NCI-H524 (cell line): ENCODE measurements at regions not wholly inside any gene's neighbourhood (a gene's known extent, or its start where the extent isn't known, plus 50 kb on each side); places are given as distances from the start of the nearest gene placed in this dataset.

Source experiments
- DNase-seq, 2 experiments: peaks; one replicate each; lab custom pipeline; 2025; lab: John Stamatoyannopoulos, UW

DNA sequence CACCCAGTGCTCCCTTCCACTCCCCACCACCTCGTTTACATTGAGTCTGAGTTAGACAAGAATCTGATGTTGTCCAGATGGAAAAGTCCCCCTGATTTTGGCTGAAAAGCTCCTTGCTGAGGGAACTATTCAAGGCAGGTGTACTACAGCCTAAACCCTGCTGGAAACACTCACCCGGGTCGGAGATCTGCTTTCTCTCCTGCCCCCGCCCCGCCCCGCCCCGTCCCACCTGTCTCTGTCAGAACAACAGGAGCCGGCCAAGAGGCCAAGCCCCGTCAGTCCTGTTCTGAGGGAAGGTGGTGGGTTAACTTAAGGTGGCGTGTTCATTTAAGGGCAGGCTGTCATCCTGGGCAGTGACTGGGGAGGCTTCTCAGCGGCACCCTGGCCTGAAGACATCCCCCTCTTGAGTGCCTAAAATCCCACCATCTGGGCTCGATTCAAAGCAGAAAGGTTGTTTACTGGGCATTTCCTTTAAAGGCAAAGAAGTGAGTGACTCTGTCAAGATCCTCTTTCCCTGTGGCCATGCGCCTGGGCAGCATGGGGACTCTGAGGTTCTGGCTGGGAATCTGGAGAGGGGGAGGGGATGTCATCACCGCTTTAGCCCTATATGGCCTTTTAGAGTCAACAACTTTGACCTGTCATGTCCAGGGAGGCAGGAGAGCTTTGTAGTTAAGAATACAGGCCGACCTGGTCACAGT, 71.1 kb upstream of the NEURL1B start:
- peak; percentile 68 to 83 for DNase-seq

DNA sequence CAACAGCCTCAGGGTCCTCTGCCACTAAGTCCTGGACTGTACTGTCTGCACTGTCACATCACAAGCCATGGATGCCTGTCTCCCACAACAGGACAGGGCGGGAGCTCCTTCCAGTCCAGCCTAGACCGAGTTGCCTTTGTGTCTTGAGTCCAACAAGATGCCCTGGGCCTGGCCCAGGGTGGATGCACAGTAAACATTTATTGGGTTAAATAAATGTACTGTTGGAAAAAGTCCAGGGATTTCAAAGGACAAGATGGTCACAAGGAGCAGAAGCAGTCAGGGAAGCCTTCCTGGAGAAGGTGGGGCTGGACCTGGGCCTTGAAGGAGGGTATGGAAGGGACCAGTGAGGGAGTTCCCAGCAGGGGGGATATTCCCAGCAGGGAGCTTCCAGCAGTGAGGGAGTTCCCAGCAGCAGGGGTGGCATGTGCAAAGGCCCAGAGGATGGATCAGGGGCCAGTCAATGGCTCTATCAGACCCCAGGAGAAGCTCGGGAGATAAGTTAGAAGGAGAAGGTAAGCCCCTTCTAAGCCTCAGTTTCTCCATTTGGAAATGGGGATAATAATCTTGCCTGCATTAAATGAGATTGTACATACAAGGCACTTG, 72.7 kb upstream of the NEURL1B start:
- no peak for DNase-seq

GRCh38 chr5:172567843-172568242, 73.2 kb upstream of the NEURL1B start:
- DNase-seq = no peak

DNA sequence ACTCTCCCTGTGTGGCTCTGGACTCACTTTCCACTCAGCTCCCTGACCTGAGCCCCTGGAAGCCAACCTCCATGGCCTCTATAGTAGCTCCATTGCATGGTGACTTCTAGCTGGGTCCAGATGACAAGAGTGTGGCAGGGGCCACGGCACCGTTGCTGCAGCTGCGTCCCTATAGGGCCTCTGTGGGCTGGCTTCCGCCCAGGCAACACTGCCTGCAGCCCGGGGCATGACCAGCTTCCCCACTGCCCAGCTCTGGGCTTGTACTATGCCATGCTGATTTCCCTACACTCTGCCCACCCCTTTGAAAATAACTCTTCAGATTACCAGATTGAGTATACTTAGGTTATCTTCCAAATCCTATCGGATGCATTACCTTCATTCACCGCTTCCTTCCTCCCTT, 73.8 kb upstream of the NEURL1B start:
- DNase-seq = no peak

DNA sequence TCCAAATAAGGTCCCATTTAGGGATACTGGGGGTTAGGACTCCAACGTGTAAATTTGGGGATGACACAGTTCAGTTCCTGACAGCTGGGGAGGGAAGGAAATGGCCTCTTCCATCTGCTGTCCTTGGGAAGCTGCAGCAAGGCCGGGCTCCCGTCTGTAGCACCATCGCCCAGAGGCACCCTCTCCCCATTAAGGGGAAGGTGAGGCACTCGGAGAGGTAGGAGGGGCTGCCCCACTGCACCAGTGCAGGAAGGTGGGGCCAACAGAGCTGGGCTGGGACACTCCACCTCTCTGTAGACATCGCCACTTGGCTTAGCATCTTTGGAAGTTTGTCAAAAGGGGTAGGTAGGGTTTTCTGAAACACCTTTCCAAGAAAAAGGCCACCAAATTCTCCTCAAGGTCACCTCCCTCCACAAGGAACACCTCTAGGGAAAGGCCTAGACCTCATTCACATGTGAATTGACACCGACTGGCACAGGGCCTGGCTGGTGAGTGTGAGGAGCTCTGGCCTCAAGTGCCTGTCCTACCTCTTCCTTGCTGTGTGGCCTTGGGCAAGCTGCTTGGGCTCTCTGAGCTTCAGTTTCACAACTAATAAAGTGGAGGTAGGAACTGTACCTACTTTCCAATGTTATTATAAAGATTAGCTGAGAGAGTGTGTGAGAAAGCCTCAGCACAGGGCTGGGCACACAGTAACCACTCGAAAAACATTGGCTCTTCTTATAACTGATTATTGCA, 75.0 kb upstream of the NEURL1B start:
- peak; percentile 14 to 34 for DNase-seq

GRCh38 chr5:172565455-172565854, 75.6 kb upstream of the NEURL1B start:
- peak in 1 of 2 experiments; percentile 22 for DNase-seq

DNA sequence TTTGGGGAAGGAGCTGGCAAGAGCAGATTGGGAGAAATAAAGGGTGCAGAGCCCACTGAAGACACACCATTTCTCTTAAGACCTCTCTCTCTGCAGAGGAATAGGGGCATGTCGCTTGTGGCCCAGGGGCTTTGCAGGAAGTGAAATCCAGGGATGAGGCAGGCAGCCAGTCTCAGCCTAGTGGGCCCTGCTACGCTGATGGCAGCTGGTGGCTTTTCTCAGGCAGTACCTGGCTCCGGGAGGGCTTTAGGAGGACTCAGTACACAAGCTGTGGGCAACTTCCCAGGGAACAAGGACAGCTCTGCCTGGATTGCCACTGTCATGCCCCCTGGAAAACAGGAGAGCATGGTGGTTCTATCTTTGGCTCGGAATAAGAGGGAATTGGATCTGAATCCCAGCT, 76.2 kb upstream of the NEURL1B start:
- peak in 1 of 2 experiments; percentile 21 for DNase-seq

DNA sequence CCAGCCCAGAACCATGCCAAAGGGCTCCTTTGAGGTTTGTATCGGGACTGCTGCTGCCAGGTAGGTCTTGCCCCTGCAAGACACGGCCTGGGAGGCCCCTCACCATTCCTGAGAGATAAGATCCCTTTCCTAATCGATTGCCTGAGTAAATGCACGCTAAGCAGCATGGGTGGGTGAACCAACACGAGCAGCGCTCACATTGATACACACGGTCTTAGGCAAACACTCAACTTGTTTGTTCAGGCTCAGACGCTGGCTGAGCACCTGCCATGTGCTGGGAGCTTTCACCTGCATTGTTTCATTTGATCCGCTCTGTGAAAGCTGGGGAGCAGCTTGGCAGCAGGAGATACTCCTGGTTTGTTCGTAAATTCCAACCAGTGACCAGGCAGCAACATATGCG, 76.9 kb upstream of the NEURL1B start:
- peak in 1 of 2 experiments; percentile 43 for DNase-seq

DNA sequence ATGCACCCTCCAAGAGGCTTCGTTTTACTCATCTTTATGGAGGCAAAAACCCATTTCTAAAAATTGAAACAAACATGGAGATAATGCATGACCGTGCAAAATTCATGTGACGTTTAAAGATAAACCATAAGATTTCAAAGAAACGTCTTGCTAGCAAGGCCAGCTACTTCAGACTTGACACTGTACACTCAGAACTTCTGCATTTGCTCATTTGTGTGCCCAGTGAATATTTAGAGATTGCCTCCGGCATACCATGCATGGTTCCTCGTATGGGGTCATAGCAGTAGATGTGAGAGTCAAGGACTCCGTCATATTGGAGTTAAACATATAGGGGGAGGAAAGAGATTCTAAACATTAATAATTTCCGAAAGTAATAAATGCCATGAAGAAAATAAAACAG, 78.6 kb upstream of the NEURL1B start:
- DNase-seq = no peak

- DNase-seq = no peak
Observed at GRCh38 chr5:172561151-172561550, 79.9 kb upstream of the NEURL1B start.

DNA sequence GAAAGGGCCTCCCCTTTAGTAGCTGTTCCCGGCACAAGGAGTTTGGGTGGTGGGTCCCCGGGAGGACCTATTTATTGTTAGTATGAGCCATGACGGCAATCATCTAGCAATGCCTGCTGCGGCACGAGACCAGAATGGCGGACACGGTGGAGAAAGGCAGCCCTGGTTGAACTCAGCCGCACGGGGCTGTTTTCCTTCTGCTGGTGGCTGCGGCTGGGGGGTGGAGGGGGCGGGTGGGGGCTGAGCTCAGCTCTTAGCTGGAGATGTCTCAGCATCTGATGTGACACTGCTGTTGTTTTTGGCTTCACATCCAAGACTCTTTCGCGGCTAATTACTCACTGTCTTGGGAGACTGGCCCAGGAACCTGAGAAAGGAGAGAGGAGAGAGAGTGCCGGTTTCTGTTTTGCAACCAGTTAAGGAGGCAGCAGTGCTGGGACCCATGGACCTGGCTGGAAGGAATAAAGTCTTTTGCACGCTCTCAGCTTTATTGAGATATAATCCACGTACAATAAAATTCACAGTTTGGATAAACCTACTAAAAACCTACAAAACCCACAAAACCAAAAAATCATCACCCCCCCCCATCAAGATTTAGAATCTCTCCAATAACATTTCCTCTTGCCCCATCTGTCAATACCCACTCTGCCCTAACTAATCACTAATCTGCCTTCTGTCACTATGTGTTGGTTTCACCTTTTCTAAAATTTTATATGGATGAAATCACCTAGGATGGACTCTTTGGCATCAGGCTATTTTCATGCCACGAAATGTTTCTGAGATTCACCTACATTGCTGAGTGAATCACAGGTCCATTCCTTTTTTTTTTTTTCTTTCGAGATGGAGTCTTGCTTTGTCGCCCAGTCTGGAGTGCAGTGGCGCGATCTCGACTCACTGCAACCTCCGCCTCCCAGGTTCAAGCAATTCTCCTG, 81.8 kb upstream of the NEURL1B start:
- DNase-seq = peak; percentile 93 to 94

DNA sequence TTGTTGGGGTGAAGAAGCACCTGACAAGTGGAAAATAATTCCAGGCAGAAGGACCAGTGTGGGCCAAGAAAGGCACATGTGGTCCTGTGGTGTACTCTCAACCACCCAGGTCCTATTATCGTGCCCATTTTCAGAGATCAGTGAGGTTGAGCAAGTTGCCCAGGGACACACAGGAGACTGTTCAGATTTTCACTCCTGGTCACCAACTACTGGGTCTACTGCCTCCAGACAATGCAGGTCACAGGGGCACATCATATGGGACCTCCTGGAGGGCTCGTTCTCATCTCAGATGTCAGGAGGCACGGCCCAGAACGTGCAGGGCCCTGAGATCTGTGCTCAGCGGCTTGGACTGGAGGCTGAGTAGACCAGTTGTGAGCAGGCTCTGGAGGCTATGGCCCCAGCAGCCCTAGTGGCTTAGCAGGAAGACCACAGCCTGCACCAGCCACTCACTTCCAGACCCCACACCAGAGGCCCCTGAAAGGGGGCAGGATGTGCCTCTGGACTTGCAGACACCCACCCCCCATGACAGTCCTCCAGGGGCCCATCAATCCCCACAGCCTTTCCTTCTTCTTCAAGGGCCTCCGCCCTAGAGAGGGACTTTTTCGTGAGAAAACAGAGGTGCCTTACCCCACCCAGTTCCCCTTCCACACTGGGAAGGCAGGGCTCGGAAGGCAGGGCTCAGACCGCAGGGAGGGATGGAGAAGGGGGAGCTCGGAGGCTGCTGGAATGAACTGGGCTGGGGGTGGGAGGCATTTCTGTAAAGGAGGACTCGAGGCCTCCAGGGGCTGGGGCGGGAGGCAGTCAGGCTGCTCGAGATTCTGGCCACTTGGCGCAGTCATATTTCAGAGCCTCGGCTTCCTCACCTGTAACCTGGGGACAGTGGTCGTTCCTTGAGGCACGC, 82.7 kb upstream of the NEURL1B start:
- peak in 1 of 2 experiments; percentile 15 for DNase-seq

- no peak for DNase-seq
Observed at GRCh38 chr5:172556971-172557461, 84.0 kb upstream of the NEURL1B start.

DNA sequence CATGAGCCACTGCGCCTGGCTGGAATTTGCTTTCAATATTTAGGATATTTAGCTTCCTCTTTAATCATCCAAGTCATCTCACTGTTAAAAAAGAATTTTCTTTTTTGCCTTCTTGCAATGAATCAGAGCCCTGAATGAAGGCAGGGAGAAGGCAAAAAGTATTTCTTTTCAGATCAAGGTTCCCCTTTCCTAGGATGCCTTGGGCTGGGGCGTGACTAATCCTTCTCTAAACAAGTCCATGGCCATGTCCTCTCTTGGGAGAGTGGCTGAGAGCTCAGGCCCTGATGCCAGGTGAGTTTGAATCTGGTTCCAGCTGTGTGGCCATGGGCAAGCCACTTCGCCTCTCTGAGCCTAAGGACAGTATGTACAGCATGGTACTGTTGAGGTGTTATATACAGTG, 84.8 kb upstream of the NEURL1B start:
- DNase-seq = no peak

DNA sequence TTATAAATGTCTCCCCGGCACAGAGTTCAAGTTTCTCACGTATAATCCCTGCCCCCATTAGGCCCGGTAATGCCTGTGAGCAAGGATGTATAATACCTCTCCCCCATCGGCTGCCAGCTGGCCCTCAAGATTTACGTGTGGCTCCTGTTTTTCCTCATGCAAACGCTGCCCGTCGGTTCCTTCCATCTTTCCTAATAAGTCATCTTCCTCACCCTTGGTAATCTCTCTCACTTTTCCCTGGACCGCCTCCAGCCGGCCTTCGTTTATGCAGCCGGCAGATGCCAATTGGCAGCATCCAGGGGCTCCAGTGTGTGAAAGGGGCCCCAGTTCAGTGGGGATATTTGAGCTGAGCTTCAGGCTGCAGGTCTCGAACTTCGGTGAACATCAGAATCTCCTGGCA, 86.5 kb upstream of the NEURL1B start:
- peak; percentile 72 to 76 for DNase-seq

DNA sequence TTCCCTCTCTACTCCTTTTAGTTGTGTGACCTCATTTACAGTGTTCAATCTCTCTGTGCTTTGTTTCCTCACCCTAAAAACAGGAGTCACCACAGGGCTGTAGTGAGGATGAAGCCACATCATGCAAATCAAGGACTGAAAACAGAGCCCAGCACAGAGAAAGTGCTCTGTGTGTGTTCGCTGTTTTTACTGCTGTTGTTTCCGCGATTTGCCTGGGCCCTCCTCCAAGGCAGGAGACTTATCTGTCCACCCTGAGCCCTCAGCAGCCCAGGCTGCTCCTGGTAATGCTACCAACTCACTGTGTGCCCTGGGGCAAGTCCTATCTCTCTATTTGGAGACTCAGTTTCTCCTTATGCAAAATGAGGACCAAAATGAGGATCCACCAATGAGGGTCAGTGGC, 87.2 kb upstream of the NEURL1B start:
- DNase-seq = no peak

- no peak for DNase-seq
Observed at GRCh38 chr5:172553167-172553566, 87.9 kb upstream of the NEURL1B start.

DNA sequence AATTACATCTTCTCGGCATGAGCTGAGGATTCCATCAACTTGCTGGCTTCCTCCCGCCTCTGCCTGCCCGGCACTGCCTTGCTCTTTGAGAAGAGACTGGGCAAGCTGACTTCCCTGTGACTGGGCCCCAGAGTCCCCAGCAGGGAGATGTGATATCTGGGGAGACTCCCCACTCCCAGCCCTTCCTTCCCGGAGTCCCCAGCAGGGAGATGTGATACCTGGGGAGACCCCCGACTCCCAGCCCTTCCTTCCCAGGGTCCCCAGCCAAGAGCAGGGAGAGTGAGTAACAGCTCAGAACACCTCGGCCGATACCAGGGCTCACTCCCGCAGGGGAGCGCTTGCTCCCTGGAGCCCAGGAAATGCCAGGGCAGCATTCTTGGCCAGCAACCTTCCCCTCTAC, 90.1 kb upstream of the NEURL1B start:
- DNase-seq = no peak

- no peak for DNase-seq
Observed at GRCh38 chr5:172550096-172550765, 90.8 kb upstream of the NEURL1B start.

GRCh38 chr5:172549696-172550095, 91.4 kb upstream of the NEURL1B start:
- peak; percentile 77 to 93 for DNase-seq
